Lower lobe of right lung (tissue), 2 donors: ENCODE measurements at regions not wholly inside any gene's neighbourhood (a gene's known extent, or its start where the extent isn't known, plus 50 kb on each side); places are given as distances from the start of the nearest gene placed in this dataset.

Source experiments
- ATAC-seq, 2 donors: fragments of 200-7000 bp; cut with Tn5 transposase; one replicate each; pipeline ENCODE4 v1.9.1; 2020 to 2022; ENCODE audit warnings: mild to moderate bottlenecking in 2 of 2, moderate library complexity in 2 of 2
- DNase-seq: peaks from one replicate; pipeline ENCODE4 v3.0.0-alpha.2; 2020
- H3K27ac ChIP-seq: fragments of 200-600 bp; one replicate; pipeline ENCODE4 v1.8.0; 2022
- H3K27me3 ChIP-seq: fragments of 200-600 bp; one replicate; pipeline ENCODE4 v1.8.0; 2022; ENCODE audit warnings: low read depth
- H3K36me3 ChIP-seq: fragments of 200-600 bp; one replicate; pipeline ENCODE4 v1.8.0; 2022; ENCODE audit warnings: mild to moderate bottlenecking
- H3K4me1 ChIP-seq: fragments of 200-600 bp; one replicate; pipeline ENCODE4 v1.8.0; 2022
- H3K4me3 ChIP-seq: fragments of 200-600 bp; one replicate; pipeline ENCODE4 v1.8.0; 2022; ENCODE audit warnings: mild to moderate bottlenecking
- H3K9me3 ChIP-seq: fragments of 200-600 bp; one replicate; pipeline ENCODE4 v1.8.0; 2022
- intact Hi-C: fragments of 100-400 bp; cut with DNase I; formaldehyde crosslinking; loops from one replicate; pipeline ENCODE4 v1.11.0; 2022
- TF ChIP-seq, protein P1 (sequence below): fragments of 200-600 bp; IDR thresholded peaks from one replicate; pipeline ENCODE4 v1.8.0; 2022; ENCODE audit warnings: antibody characterized with exemption, mild to moderate bottlenecking
- donor health status: DM: no; HTN: yes; CAD: no; lungs with severe emphysema.

DNA sequence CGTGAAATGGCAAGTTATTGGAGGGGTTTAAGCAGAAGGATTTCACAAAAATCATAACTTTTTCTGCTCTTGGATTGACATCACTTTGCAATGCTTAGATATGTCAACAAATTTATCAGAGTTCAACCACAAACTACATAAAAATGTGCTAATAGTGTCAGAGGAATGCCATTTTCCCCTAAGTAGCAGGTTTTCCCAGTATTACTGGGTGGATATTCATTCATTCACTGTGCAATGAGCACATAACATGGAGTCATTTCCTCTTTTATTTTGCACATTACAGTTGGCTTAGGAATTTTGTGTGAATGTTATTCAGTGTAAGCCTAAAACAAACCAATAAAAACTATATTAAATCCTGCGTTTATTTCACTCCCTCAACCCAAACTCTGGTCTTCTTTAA is 537.3 kb upstream of the MCTP2 start:
- Histone ChIP-seq H3K4me1 (no peaks in the 10 kb centered on the region), H3K27me3 (no peaks in the 10 kb centered on the region), H3K36me3 (no peaks in the 10 kb centered on the region), H3K9me3 (no peaks in the 10 kb centered on the region), H3K27ac (no peak overlapping the region), H3K4me3 (no peak overlapping the region)
- intact Hi-C loops: no loop called here
- DNase-seq: no peak
- TF ChIP-seq, protein P1, sequence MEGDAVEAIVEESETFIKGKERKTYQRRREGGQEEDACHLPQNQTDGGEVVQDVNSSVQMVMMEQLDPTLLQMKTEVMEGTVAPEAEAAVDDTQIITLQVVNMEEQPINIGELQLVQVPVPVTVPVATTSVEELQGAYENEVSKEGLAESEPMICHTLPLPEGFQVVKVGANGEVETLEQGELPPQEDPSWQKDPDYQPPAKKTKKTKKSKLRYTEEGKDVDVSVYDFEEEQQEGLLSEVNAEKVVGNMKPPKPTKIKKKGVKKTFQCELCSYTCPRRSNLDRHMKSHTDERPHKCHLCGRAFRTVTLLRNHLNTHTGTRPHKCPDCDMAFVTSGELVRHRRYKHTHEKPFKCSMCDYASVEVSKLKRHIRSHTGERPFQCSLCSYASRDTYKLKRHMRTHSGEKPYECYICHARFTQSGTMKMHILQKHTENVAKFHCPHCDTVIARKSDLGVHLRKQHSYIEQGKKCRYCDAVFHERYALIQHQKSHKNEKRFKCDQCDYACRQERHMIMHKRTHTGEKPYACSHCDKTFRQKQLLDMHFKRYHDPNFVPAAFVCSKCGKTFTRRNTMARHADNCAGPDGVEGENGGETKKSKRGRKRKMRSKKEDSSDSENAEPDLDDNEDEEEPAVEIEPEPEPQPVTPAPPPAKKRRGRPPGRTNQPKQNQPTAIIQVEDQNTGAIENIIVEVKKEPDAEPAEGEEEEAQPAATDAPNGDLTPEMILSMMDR: no peak
- no peak for ATAC-seq

DNA sequence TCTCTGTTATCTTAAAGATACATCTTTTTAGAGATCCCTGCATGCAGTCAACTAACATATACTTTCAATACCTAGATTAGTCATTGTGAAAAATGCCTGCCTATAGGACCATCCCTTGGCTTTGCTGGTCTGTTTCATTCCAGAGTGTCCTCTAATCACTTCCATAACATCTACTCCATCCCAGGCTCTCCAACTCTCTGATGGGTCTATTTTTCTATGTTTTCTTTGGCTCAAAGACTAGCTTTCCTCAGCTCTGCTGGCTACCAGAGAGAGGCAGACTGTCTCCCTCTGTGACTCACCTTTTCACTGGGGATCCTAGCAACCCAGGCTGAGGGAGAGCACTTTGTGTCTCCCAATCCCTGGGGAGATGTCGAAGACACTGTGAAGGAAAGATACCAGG is 547.7 kb upstream of the MCTP2 start:
- Histone ChIP-seq H3K27ac (no peak overlapping the region), H3K27me3 (no peaks in the 10 kb centered on the region), H3K36me3 (no peaks in the 10 kb centered on the region), H3K9me3 (peaks cover 33% of the 10 kb centered on the region), H3K4me1 (no peaks in the 10 kb centered on the region), H3K4me3 (no peak overlapping the region)
- no peak for ATAC-seq
- intact Hi-C loops: no loop called here
- TF ChIP-seq, protein P1: no peak
- DNase-seq: no peak

DNA sequence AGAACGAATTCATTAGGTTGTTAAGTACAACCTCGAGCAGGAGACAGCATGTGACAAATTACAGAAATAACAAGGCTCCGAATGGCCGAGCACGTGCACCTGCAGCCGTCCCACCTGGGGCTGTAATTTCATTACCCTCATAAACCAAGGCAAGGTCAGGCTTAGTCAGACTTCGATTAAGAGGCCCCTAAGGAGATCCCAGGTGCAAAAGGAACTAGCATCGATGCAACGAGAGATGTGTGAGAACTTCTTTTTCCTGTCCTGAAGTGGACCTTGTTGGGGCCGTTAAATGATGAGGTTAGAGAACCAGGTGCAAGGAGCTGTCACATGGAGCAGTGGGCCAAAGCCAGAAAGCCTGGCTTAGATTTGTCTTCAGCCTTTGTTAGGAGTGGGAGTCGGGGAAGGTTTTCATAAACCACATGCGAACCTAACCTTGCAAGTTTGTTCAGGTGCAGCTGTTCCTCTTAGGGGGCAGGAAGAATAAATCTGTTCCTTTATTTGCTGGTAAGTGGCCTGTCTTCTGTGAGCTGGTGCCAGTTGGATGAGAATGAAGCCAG is 559.9 kb upstream of the MCTP2 start:
- H3K4me3 ChIP-seq: no peak overlapping the region
- no peaks in the 10 kb centered on the region for H3K36me3 ChIP-seq
- no peaks in the 10 kb centered on the region for H3K9me3 ChIP-seq
- intact Hi-C loops: no loop called here
- no peaks in the 10 kb centered on the region for H3K4me1 ChIP-seq
- TF ChIP-seq, protein P1: no peak
- no peak for DNase-seq
- H3K27ac ChIP-seq: no peak overlapping the region
- ATAC-seq: no peak
- no peaks in the 10 kb centered on the region for H3K27me3 ChIP-seq

DNA sequence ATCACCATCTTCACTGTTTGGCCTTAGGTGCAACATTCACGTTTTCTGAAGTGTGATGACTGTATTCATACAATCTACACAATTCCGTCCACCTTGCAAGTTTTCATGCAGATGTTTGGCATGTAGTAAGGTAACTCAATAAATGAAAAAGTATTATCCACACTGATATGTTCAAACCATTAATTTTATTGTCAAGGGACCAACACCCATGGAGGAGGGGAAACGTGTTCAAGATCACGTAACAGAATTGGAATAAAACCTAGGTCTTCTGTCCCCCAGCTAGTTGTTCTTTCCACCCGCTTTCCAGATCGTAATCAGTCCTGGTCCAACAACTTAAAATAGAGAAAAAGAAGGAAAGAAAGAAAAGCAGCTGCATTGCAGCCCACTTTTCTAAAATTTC is 560.4 kb upstream of the MCTP2 start:
- TF ChIP-seq, protein P1: no peak
- intact Hi-C loops: no loop called here
- no peaks in the 10 kb centered on the region for H3K27me3 ChIP-seq
- no peak overlapping the region for H3K4me3 ChIP-seq
- no peaks in the 10 kb centered on the region for H3K36me3 ChIP-seq
- H3K27ac ChIP-seq: no peak overlapping the region
- no peaks in the 10 kb centered on the region for H3K9me3 ChIP-seq
- no peaks in the 10 kb centered on the region for H3K4me1 ChIP-seq
- no peak for DNase-seq
- no peak for ATAC-seq

DNA sequence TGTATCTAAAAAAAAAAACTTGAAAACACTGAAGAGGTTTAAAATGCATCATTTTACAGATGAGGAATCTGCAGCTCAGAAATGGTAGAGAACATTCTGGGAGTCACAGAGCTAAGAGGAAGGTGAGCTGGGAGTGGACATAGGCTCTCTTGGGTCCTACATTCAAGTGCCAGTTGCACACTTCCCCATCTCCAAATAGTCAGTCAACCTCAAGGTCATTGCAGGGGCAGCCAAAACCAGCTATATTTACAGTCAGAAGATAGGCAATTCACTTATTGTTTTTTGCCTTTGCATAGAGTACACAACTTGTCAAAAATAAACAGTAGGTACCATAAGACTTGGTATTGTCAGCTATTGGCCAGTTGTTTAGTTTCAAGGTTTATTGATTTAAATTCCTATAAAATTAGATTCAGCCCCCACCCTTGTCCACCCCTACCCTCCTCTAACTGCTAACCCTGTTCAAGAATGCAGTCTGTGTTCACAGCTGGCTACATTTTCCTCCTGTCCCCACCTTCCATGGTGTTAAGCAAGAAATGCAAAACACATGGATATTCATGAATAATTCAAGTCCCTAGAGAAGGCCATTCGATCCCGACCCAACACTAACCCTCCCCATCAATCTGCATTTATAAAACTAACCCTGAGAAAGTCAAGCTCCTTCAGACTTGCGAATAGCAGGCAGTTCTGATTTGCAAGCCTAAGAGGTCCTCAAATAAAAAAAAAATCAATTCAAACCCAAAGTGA is 567.0 kb upstream of the MCTP2 start:
- ATAC-seq (no peak), DNase-seq (no peak)
- H3K4me3 ChIP-seq: no peak overlapping the region
- intact Hi-C loops: no loop called here
- no peaks in the 10 kb centered on the region for H3K27me3 ChIP-seq
- H3K27ac ChIP-seq: no peak overlapping the region
- TF ChIP-seq, protein P1: no peak
- no peaks in the 10 kb centered on the region for H3K36me3 ChIP-seq
- H3K4me1 ChIP-seq: no peaks in the 10 kb centered on the region
- no peaks in the 10 kb centered on the region for H3K9me3 ChIP-seq
